ENCODE measurements at regions not wholly inside any gene's neighbourhood (a gene's known extent, or its start where the extent isn't known, plus 50 kb on each side); places are given as distances from the start of the nearest gene placed in this dataset.

- H2AK5ac ChIP-seq (ENCODE audit: insufficient read length, low read length): no peak overlapping the region
- no peaks in the 10 kb centered on the region for H3K4me1 ChIP-seq (ENCODE audit: insufficient read depth, low read length)
- no peak overlapping the region for H2BK5ac ChIP-seq (ENCODE audit: insufficient read length, low read length)
- TF ChIP-seq, protein P1, sequence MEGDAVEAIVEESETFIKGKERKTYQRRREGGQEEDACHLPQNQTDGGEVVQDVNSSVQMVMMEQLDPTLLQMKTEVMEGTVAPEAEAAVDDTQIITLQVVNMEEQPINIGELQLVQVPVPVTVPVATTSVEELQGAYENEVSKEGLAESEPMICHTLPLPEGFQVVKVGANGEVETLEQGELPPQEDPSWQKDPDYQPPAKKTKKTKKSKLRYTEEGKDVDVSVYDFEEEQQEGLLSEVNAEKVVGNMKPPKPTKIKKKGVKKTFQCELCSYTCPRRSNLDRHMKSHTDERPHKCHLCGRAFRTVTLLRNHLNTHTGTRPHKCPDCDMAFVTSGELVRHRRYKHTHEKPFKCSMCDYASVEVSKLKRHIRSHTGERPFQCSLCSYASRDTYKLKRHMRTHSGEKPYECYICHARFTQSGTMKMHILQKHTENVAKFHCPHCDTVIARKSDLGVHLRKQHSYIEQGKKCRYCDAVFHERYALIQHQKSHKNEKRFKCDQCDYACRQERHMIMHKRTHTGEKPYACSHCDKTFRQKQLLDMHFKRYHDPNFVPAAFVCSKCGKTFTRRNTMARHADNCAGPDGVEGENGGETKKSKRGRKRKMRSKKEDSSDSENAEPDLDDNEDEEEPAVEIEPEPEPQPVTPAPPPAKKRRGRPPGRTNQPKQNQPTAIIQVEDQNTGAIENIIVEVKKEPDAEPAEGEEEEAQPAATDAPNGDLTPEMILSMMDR (conservative IDR thresholded peaks at IDR 0.05): no peak
- no peaks in the 10 kb centered on the region for H3K9me3 ChIP-seq (ENCODE audit: control insufficient read depth, low read depth, low read length)
- H2AFZ ChIP-seq (ENCODE audit: low read length): no peak overlapping the region
- no peak overlapping the region for H2BK20ac ChIP-seq (ENCODE audit: low read depth, low read length, poor library complexity, severe bottlenecking)
- no peaks in the 10 kb centered on the region for H3K79me1 ChIP-seq (ENCODE audit: insufficient read depth, low read depth, low read length, poor library complexity, severe bottlenecking)
- H3K27me3 Mint-ChIP-seq (ENCODE audit: low read depth): peaks cover 4% of the 10 kb centered on the region
- no peaks in the 10 kb centered on the region for H3K79me2 ChIP-seq (ENCODE audit: insufficient read depth, low read length)
- H3K4me2 ChIP-seq (ENCODE audit: insufficient read depth, insufficient read length, low read length): no peak overlapping the region
- no peak overlapping the region for H3K18ac ChIP-seq (ENCODE audit: insufficient read length, low read depth, low read length)
- DNase-seq: no peak
- no peaks in the 10 kb centered on the region for H3K36me3 Mint-ChIP-seq (ENCODE audit: insufficient read depth in 1 of 3, low read depth in 3 of 3)
- no peaks in the 10 kb centered on the region; a peak in 1 of 5 replicates for H3K9me3 Mint-ChIP-seq
- H3K14ac ChIP-seq (ENCODE audit: insufficient read depth, low read length): no peak overlapping the region
- no peak overlapping the region for H3T11ph ChIP-seq (ENCODE audit: low read length)
- H3K27me3 ChIP-seq (ENCODE audit: insufficient read depth, low read length): no peaks in the 10 kb centered on the region
- H4K20me1 ChIP-seq (ENCODE audit: control insufficient read depth, insufficient read depth, insufficient read length): no peaks in the 10 kb centered on the region
- WGBS (ENCODE audit: extremely low coverage, insufficient read length, low lambda C conversion rate): no CpG with 5 or more reads among the region's 7 CpGs
- H4K91ac ChIP-seq (ENCODE audit: insufficient read length, low read depth, low read length): no peak overlapping the region
- H3K27ac Mint-ChIP-seq: no peak overlapping the region
- H3K4me1 Mint-ChIP-seq: peaks cover 14 to 48% of the 10 kb centered on the region in 2 experiments
- H3K4me3 Mint-ChIP-seq: no peak overlapping the region
- H3K27ac ChIP-seq (ENCODE audit: insufficient read length, low read depth, low read length): no peak overlapping the region
- no peak overlapping the region for H2BK15ac ChIP-seq (ENCODE audit: low read depth, low read length)
- H3K23me2 ChIP-seq (ENCODE audit: insufficient read length, low read depth, low read length, poor library complexity, severe bottlenecking): no peaks in the 10 kb centered on the region
- H3K9ac ChIP-seq (ENCODE audit: extremely low read depth, insufficient read length, low read length): no peak overlapping the region
- no peak overlapping the region for H2BK120ac ChIP-seq (ENCODE audit: low read depth, low read length, poor library complexity, severe bottlenecking)
- H3K56ac ChIP-seq (ENCODE audit: insufficient read length, low read depth, low read length): no peak overlapping the region
- H3K4ac ChIP-seq (ENCODE audit: low read depth, low read length): no peak overlapping the region
- no peak overlapping the region for H3K23ac ChIP-seq (ENCODE audit: insufficient read length, low read depth, low read length)
- H4K5ac ChIP-seq (ENCODE audit: insufficient read length, low read depth, low read length): no peak overlapping the region
- H4K8ac ChIP-seq (replicated peaks; ENCODE audit: insufficient read length, low read depth, low read length): no peak overlapping the region
- no peak overlapping the region for H2BK12ac ChIP-seq (ENCODE audit: insufficient read length, low read depth, low read length)
These were observed 78.0 kb upstream of the HPCAL1 start for GRCh38 chr2:10224734-10225133.
